ENCODE measurements at regions not wholly inside any gene's neighbourhood (a gene's known extent, or its start where the extent isn't known, plus 50 kb on each side); places are given as distances from the start of the nearest gene placed in this dataset.

- TF ChIP-seq CTCF (IDR thresholded peaks at IDR 0.05; ENCODE audit: insufficient read depth, low read length, missing control alignments): no peak
- ChIA-PET POLR2A (no interaction called here), CTCF (interaction anchor here (1.0 to 1.9 kb wide), 3 partner anchors 8 to 403 kb away, joined by 3 to 5 read pairs (median 4); no protein-coding TSS in a partner anchor)
- DNase-seq (ENCODE audit: low read depth, low spot score): no peak
- H3K4me3 ChIP-seq (ENCODE audit: low read depth, low read length): no peak overlapping the region
Measured at GRCh38 chr14:65819569-65819968, 407.0 kb downstream of the FUT8 start.

GRCh38 chr14:65821224-65821753, 408.8 kb downstream of the FUT8 start:
- TF ChIP-seq CTCF (IDR thresholded peaks at IDR 0.05; ENCODE audit: insufficient read depth, low read length, missing control alignments): no peak
- no peak overlapping the region for H3K4me3 ChIP-seq (ENCODE audit: low read depth, low read length)
- DNase-seq (ENCODE audit: low read depth, low spot score): no peak
- CTCF ChIA-PET: interaction anchor here (0.9 to 13.3 kb wide), 4 partner anchors 10 to 656 kb away, joined by 4 to 201 read pairs (median 94); no protein-coding TSS in a partner anchor
- POLR2A ChIA-PET: no interaction called here

- H3K4me3 ChIP-seq (ENCODE audit: low read depth, low read length): no peak overlapping the region
- peak; percentile 87 for TF ChIP-seq CTCF (IDR thresholded peaks at IDR 0.05; ENCODE audit: insufficient read depth, low read length, missing control alignments)
- CTCF ChIA-PET: interaction anchor here (0.6 to 13.3 kb wide), 59 partner anchors 9 to 683 kb away, joined by 3 to 201 read pairs (median 4); partner anchors contain the start of gene FUT8
- peak; percentile 21 for DNase-seq (ENCODE audit: low read depth, low spot score)
- POLR2A ChIA-PET: no interaction called here
Measured at GRCh38 chr14:65824285-65824977, 411.9 kb downstream of the FUT8 start.

GRCh38 chr14:65824978-65825299, 412.4 kb downstream of the FUT8 start:
- CTCF ChIA-PET: interaction anchor here (0.7 to 13.3 kb wide), 51 partner anchors 8 to 684 kb away, joined by 3 to 201 read pairs (median 4); partner anchors contain the start of gene FUT8
- DNase-seq (ENCODE audit: low read depth, low spot score): no peak
- TF ChIP-seq CTCF (IDR thresholded peaks at IDR 0.05; ENCODE audit: insufficient read depth, low read length, missing control alignments): no peak
- POLR2A ChIA-PET: no interaction called here
- H3K4me3 ChIP-seq (ENCODE audit: low read depth, low read length): no peak overlapping the region

- ChIA-PET CTCF (interaction anchor here (1.6 to 13.3 kb wide), 3 partner anchors 7 to 662 kb away, joined by 5 to 201 read pairs (median 5); no protein-coding TSS in a partner anchor), POLR2A (no interaction called here)
- no peak for DNase-seq (ENCODE audit: low read depth, low spot score)
- H3K4me3 ChIP-seq (ENCODE audit: low read depth, low read length): no peak overlapping the region
- TF ChIP-seq CTCF (IDR thresholded peaks at IDR 0.05; ENCODE audit: insufficient read depth, low read length, missing control alignments): no peak
Measured at GRCh38 chr14:65826946-65827345, 414.4 kb downstream of the FUT8 start.

- no peak overlapping the region for H3K4me3 ChIP-seq (ENCODE audit: low read depth, low read length)
- POLR2A ChIA-PET: no interaction called here
- DNase-seq (ENCODE audit: low read depth, low spot score): no peak
- CTCF ChIA-PET: interaction anchor here (1.6 to 13.3 kb wide), 4 partner anchors 8 to 663 kb away, joined by 5 to 201 read pairs (median 9); no protein-coding TSS in a partner anchor
- no peak for TF ChIP-seq CTCF (IDR thresholded peaks at IDR 0.05; ENCODE audit: insufficient read depth, low read length, missing control alignments)
Measured at GRCh38 chr14:65827520-65827919, 415.0 kb downstream of the FUT8 start.

Measured in AG04449 (cell line).